ENCODE measurements at regions not wholly inside any gene's neighbourhood (a gene's known extent, or its start where the extent isn't known, plus 50 kb on each side); places are given as distances from the start of the nearest gene placed in this dataset.
"Not testable (repeated sequence)": the region's sequence is repeated elsewhere in the genome, so short reads cannot be mapped to it uniquely, and the experiment has no call there.

DNA sequence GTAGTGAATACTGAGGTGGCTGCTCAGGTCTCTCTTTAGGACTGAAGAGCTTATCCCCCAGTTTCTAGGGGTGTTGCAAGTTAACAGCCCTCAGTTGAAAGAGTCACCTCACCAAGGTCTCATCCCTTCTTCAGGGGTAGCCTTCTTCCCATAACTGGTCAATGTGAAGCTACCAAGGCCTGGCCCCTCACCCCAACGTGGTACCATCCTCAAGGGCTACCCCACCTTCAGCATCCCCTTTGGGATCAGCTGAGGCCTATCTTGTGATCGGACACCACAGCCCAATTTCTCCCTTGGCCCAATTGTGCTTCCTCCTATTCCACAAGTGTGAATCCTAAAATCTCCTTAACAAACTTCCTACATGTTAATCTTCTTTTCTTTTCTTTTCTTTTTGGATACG, 289.5 kb upstream of the MKLN1 start:
- peaks cover 3% of the 10 kb centered on the region for H3K27me3 Mint-ChIP-seq
- DNase-seq (ENCODE audit: extremely low spot score, unreplicated experiment): no peak
- TF ChIP-seq, protein P1, sequence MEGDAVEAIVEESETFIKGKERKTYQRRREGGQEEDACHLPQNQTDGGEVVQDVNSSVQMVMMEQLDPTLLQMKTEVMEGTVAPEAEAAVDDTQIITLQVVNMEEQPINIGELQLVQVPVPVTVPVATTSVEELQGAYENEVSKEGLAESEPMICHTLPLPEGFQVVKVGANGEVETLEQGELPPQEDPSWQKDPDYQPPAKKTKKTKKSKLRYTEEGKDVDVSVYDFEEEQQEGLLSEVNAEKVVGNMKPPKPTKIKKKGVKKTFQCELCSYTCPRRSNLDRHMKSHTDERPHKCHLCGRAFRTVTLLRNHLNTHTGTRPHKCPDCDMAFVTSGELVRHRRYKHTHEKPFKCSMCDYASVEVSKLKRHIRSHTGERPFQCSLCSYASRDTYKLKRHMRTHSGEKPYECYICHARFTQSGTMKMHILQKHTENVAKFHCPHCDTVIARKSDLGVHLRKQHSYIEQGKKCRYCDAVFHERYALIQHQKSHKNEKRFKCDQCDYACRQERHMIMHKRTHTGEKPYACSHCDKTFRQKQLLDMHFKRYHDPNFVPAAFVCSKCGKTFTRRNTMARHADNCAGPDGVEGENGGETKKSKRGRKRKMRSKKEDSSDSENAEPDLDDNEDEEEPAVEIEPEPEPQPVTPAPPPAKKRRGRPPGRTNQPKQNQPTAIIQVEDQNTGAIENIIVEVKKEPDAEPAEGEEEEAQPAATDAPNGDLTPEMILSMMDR (conservative IDR thresholded peaks at IDR 0.05): no peak
- no peaks in the 10 kb centered on the region for H3K36me3 Mint-ChIP-seq
- no peak overlapping the region for H3K4me3 Mint-ChIP-seq
- H3K27ac Mint-ChIP-seq: no peak overlapping the region
- peaks cover 9% of the 10 kb centered on the region for H3K4me1 Mint-ChIP-seq (ENCODE audit: unreplicated experiment)
- no peaks in the 10 kb centered on the region for H3K9me3 Mint-ChIP-seq

DNA sequence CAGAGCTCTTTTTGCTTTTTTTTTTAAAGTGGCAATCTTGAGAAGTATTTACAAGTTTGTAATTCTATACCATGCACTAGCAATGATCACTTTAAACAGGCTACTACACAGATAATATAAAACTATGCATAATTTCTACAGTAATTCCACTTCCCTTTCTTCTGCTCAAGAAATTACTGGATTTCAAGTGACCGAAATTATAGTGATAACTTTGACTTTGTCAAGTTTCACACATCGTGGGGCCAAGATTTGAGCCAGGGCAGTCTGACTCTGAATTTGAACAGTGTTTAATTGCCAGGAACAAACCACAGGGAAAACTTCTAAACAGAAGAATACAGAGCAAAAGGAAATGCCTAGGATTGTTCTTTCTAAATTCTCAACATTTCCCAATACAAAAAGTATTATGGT, 288.3 kb upstream of the MKLN1 start:
- Mint-ChIP-seq H3K4me3 (no peak overlapping the region), H3K27me3 (peaks cover 3% of the 10 kb centered on the region), H3K27ac (no peak overlapping the region), H3K4me1 (ENCODE audit: unreplicated experiment) (peaks cover 9% of the 10 kb centered on the region), H3K9me3 (no peaks in the 10 kb centered on the region), H3K36me3 (no peaks in the 10 kb centered on the region)
- TF ChIP-seq, protein P1 (conservative IDR thresholded peaks at IDR 0.05): no peak
- no peak for DNase-seq (ENCODE audit: extremely low spot score, unreplicated experiment)

DNA sequence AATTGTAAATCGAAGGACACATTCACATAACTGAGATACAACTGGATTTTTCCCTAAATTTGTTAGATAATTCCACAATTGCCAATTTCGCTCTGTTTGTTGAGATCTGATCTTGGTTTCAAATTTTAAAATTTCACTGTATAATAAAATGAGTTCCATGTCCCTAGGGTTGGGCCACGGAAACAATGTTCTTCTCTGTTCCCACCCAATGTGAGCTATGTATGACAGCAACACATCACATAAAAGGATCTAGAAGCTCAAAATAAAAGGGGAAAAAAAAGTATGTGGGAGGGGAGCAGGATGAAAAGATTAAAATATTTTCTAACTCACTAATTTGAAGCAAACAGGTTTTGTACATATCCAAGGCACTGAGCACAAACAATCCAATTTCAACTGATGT, 287.8 kb upstream of the MKLN1 start:
- Mint-ChIP-seq H3K27me3 (peaks cover 3% of the 10 kb centered on the region), H3K36me3 (no peaks in the 10 kb centered on the region), H3K9me3 (no peaks in the 10 kb centered on the region), H3K4me3 (no peak overlapping the region), H3K27ac (no peak overlapping the region), H3K4me1 (ENCODE audit: unreplicated experiment) (peaks cover 9% of the 10 kb centered on the region)
- DNase-seq (ENCODE audit: extremely low spot score, unreplicated experiment): no peak
- TF ChIP-seq, protein P1 (conservative IDR thresholded peaks at IDR 0.05): no peak

DNA sequence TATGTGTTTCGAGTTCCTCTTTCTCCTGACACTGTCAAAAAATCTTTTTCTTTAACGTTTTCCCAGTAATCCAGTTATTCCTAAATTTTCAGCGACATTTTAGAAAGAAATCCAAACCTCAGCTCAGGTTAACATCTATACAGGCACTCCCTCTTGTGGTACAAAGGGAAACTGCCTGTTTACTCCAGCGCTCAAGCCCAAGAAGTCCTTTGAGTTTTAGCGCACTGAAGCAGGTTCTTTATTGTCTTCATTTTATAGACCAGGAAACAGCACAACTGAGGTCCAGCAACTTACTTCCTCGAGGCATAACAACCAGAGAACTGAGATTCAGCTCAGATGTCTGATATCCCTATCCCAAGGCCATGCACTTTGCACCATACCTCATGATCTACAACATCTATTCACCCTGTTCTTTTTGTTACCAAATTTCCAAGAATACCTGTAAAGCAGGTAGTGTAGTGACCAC, 287.2 kb upstream of the MKLN1 start:
- TF ChIP-seq, protein P1 (conservative IDR thresholded peaks at IDR 0.05): peak; percentile 96
- H3K27ac Mint-ChIP-seq: peak overlapping the region; percentile 1
- H3K4me1 Mint-ChIP-seq (ENCODE audit: unreplicated experiment): peaks cover 9% of the 10 kb centered on the region
- H3K36me3 Mint-ChIP-seq: peaks cover 3% of the 10 kb centered on the region
- peaks cover 3% of the 10 kb centered on the region for H3K9me3 Mint-ChIP-seq
- peaks cover 3% of the 10 kb centered on the region for H3K27me3 Mint-ChIP-seq
- DNase-seq (ENCODE audit: extremely low spot score, unreplicated experiment): no peak
- H3K4me3 Mint-ChIP-seq: no peak overlapping the region

DNA sequence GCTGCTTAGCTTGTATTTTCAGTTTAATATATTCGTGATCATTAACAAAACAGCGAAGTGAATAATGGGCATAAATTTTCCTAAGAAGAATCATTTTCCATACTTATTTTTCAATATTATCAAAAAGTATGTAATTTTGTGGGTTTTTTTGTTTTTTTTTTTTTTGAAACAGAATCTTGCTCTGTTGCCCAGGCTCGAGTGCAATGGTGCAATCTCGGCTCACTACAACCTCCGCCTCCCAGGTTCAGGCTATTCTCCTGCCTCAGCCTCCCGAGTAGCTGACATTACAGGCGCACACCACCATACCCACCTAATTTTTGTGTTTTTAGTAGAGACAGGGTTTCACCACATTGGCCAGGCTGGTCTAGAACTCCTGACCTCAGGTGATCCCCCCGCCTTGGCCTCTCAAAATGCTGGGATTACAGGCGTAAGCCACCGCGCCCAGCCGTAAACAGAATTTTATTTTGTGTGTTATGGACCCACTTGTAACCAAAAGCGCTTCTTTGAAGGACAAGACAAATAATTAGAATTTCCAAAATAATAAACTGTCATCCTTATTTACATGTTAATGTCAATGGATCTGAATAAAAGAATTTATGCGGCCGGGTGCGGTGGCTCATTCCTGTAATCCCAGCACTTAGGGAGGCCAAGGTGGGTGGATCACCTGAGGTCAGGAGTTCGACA, 286.5 kb upstream of the MKLN1 start:
- not testable (repeated sequence) for H3K36me3 Mint-ChIP-seq

DNA sequence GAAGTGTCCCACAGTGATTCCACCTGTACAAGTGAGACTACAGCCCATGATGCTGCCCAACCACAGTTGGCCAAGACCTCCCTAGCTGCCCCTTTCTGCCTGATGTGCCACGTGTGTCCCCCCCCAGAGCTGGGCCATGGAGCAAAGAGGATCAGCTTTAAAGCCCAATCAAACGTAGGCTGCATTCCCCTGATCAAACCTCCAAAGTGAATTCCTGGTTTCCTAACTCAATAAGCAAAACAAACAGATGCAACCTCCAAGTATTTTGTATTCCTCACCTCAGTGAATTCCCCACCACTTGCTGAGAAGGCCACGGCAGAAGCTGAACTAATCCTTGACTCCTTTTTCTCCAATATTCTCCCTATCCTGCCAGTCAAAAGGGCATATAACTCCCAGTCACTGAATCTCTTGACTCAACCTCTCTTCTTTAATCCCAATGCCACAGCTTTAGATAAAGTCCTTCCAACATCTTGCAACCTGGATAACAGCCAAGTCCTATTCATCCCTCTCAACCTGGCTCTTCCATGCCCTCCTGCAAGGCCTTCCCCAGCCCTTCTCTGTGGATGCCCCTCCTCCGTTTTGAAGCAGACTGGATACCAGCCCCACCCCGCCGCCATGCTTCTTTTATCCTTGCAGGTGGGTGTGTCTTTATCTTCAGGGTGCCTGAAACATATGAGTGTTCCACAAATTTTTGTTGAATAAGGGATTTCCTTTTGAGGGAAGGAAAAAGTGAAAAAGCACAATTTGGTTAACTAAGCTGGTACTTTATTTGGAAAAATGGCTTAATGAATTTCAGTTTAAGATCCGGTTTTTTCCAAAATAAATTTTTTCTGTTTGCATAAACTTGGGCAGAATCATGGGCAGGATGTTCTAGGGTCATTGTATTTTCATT, 285.2 kb upstream of the MKLN1 start:
- TF ChIP-seq, protein P1 (conservative IDR thresholded peaks at IDR 0.05): no peak
- no peak for DNase-seq (ENCODE audit: extremely low spot score, unreplicated experiment)
- Mint-ChIP-seq H3K9me3 (peaks cover 5% of the 10 kb centered on the region), H3K4me3 (no peak overlapping the region), H3K27me3 (peaks cover 3% of the 10 kb centered on the region), H3K36me3 (peaks cover 4% of the 10 kb centered on the region), H3K4me1 (ENCODE audit: unreplicated experiment) (peaks cover 9% of the 10 kb centered on the region), H3K27ac (no peak overlapping the region)

More for the DNA sequence above, 286.5 kb upstream of the MKLN1 start:
- not testable (repeated sequence) for H3K4me3 Mint-ChIP-seq; H3K27me3 Mint-ChIP-seq; H3K9me3 Mint-ChIP-seq; DNase-seq (ENCODE audit: extremely low spot score, unreplicated experiment); H3K27ac Mint-ChIP-seq; H3K4me1 Mint-ChIP-seq (ENCODE audit: unreplicated experiment)
